HepG2 (cell line): ENCODE measurements at regions not wholly inside any gene's neighbourhood (a gene's known extent, or its start where the extent isn't known, plus 50 kb on each side); places are given as distances from the start of the nearest gene placed in this dataset.

Source experiments
- CTCF ChIP-seq: sonication (generic); formaldehyde crosslinking; IDR thresholded peaks from 2 replicates; pipeline ENCODE4 v1.5.0; 2020; ENCODE audit warnings: mild to moderate bottlenecking, missing genetic modification reagents, moderate library complexity
- STAT5B ChIP-seq: sonication (generic); formaldehyde crosslinking; IDR thresholded peaks from 2 replicates; pipeline ENCODE4 v1.4.0; 2020; ENCODE audit warnings: missing genetic modification reagents
- ZNF230 ChIP-seq: sonication (generic); formaldehyde crosslinking; IDR thresholded peaks from 2 replicates; pipeline ENCODE4 v1.4.0; 2020; ENCODE audit warnings: mild to moderate bottlenecking, missing genetic modification reagents
- TF ChIP-seq, protein P1 (sequence below): sonication (generic); formaldehyde crosslinking; IDR thresholded peaks from 2 replicates; pipeline ENCODE4 v1.5.1; 2020; ENCODE audit warnings: mild to moderate bottlenecking, missing genetic modification reagents

DNA sequence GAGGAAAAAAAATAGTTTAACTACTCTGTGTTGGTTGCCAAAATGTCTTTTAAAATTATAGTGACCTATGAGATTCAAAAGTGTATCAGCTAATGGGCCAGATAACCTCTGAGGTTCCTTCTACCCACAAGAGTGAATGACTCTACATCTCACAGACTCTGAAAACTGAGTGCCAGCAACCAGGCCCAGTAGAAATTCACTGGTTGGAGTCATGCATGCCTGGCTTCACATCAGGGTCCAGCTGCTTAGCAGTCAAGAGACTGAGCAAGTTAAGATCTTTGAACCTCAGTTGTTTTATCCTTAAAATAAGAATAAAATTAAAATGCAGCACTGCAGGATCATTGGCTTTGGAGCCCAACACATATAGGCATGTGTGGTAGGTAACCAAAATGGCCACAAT, 342.6 kb upstream of the NFIA start:
- TF ChIP-seq, protein P1, sequence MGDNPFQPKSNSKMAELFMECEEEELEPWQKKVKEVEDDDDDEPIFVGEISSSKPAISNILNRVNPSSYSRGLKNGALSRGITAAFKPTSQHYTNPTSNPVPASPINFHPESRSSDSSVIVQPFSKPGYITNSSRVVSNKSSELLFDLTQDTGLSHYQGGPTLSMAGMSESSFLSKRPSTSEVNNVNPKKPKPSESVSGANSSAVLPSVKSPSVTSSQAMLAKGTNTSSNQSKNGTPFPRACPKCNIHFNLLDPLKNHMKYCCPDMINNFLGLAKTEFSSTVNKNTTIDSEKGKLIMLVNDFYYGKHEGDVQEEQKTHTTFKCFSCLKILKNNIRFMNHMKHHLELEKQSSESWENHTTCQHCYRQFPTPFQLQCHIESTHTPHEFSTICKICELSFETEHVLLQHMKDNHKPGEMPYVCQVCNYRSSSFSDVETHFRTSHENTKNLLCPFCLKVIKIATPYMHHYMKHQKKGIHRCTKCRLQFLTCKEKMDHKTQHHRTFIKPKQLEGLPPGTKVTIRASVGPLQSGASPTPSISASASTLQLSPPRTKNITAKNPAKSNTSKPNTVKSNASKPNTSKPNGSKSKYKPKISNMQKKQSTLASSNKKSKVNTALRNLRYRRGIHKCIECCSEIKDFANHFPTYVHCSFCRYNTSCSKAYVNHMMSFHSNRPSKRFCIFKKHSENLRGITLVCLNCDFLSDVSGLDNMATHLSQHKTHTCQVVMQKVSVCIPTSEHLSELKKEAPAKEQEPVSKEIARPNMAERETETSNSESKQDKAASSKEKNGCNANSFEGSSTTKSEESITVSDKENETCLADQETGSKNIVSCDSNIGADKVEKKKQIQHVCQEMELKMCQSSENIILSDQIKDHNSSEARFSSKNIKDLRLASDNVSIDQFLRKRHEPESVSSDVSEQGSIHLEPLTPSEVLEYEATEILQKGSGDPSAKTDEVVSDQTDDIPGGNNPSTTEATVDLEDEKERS (CRISPR knock-in tag) = no peak
- TF ChIP-seq STAT5B (CRISPR knock-in tag) (no peak), CTCF (no peak), ZNF230 (CRISPR knock-in tag) (no peak)
